IPS-NIHi11 (cell line): ENCODE measurements at regions not wholly inside any gene's neighbourhood (a gene's known extent, or its start where the extent isn't known, plus 50 kb on each side); places are given as distances from the start of the nearest gene placed in this dataset.
"Not testable (repeated sequence)": the region's sequence is repeated elsewhere in the genome, so short reads cannot be mapped to it uniquely, and the experiment has no call there.

Source experiments
- DNase-seq: peaks from one replicate; pipeline ENCODE4 v3.0.0; 2012; ENCODE audit warnings: mixed read lengths, low spot score

GRCh38 chrX:44675362-44676024 lies 132.8 kb upstream of the FUNDC1 start:
- DNase-seq = no peak

DNA sequence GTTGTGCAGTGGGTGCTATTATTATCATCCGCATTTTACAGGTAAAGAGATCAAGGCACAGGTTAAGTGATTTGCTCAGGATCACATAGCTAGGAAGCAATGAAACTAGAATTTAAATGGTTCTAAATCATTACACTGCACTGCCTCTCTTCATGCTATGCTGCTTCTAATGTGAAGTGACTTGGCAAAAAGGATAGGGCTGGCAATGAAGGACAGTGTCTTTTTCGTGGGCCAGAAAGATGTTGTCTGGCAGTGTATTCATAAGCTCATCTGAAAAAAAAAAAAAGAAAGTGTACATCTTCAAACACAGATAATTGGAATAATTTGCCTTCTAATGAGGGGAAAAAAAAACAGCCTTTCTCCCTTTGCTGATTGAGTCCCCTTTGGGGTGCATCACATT lies 132.2 kb upstream of the FUNDC1 start:
- no peak for DNase-seq

- DNase-seq = no peak
Measured at GRCh38 chrX:44669626-44670025, 127.0 kb upstream of the FUNDC1 start.

DNA sequence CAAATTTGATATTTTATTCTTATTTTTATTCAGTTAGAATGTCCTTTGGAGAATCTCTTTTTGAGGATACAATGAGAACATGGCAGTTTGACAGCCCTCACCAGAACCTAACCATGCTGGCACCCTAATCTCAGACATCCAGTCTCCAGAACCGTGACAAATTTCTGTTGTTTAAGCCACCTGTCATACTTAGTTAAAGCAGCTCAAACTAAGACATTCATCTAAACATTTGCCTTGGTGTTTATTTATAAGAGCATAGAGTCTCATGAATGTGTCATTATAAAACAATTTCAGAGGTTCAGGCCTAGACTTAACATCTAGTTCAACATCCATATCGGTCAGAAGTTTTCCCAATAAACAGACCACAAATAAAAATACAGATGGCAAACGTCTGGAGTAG lies 125.1 kb upstream of the FUNDC1 start:
- no peak for DNase-seq

DNA sequence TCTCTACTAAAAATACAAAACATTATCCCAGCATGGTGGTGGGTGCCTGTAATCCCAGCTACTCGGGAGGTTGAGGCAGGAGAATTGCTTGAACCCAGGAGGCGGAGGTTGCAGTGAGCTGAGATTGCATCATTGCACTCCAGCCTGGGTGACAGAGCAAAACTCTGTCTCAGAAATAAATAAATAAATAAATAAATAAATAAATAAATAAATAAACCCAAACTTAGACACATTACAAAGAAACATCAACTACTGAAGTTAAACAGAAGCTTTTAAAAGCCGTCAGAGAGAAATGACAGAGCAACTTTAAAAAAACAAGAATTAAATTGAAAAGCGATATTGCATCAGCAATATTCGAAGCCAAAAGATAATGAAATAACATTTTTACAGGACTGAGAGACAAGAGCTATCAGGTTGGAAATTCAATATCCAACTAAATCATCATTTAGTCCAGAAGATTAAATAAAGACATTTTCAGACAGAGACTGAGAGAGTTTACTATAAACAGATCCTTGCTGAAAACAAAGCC lies 115.1 kb upstream of the FUNDC1 start:
- DNase-seq = not testable (repeated sequence)

DNA sequence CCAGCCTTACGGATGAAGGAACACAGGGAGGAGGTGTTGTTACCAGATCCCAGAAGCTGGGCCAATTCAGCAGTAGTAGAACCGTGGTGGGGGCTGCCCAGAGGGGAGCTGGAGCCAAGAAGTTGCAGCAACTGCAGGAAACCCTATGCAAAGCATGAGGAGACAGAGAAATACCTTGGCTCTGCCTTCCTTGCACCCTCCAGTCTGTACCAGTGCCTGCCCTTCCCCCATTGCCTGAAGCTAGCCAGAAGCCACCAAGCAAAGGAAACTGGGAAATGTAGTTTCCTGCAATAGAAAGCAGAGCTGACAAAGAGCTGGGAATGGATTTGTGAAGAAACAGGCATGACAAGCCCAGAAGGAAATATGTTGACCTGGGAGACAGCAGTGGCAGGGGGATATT lies 108.7 kb upstream of the FUNDC1 start:
- peak; percentile 67 for DNase-seq

GRCh38 chrX:44643723-44644122 lies 101.1 kb upstream of the FUNDC1 start:
- DNase-seq = no peak

DNA sequence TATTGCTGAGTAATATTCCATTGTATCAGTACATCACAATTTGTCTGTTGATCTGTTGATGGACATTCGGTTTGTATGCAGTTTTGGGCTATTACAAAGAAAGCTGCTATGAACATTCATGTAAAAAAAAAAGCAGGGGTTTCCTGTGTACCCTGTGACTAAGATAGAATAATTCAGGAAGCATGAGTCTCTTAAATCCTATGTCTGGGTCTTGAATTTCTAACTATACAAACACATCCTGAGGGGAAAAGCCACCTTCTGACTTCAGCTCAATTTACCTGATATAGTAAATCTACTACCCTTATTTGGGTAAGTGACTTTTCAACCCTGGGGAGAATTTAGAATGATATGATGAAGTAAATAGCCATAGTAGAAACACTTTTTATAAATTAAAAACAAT lies 94.6 kb upstream of the FUNDC1 start:
- DNase-seq = no peak

DNA sequence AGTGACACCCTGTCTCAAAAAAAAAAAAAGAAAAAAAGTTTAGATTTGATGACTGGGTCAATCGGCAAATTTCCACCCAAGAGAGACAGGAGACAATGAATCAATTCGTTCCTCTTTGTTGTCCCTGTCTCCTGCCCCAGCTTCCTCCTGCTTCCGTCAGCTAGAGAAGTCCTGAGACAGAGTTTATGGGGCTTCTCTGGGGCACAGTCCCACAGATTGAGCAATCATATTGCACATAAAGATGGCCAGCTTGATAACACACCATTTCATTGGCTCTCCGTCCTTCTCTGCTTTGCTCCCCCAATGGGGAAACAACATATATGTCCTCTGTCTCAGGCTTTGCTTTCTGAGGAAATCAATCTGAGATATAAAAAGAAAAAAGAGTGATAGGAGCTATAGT lies 78.4 kb upstream of the FUNDC1 start:
- DNase-seq = no peak

- no peak for DNase-seq
Measured at GRCh38 chrX:44619039-44619438, 76.4 kb upstream of the FUNDC1 start.

DNA sequence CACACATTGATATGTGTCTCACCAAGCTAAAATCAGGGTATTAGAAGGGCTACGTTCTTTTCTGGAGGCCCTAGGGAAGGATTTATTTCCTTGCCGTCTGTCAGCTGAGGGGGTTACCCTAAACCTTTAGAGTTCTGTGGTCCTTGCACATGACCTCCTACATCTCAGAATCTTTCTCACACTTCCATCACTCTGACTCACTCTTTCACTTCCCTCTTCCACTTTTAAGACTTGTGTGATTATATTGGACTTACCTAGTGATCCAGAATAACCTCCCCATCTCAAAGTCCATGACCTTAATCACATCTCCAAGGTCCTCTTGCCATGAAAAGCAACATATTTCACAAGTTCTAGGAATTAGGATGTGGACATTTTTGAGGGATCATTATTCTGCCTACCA lies 53.6 kb upstream of the FUNDC1 start:
- DNase-seq = no peak
